ENCODE measurements at regions not wholly inside any gene's neighbourhood (a gene's known extent, or its start where the extent isn't known, plus 50 kb on each side); places are given as distances from the start of the nearest gene placed in this dataset.

- TF ChIP-seq, protein P1, sequence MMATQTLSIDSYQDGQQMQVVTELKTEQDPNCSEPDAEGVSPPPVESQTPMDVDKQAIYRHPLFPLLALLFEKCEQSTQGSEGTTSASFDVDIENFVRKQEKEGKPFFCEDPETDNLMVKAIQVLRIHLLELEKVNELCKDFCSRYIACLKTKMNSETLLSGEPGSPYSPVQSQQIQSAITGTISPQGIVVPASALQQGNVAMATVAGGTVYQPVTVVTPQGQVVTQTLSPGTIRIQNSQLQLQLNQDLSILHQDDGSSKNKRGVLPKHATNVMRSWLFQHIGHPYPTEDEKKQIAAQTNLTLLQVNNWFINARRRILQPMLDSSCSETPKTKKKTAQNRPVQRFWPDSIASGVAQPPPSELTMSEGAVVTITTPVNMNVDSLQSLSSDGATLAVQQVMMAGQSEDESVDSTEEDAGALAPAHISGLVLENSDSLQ (IDR thresholded peaks at IDR 0.05): peak; percentile 90
- no peak for TF ChIP-seq FOXM1 (IDR thresholded peaks at IDR 0.05; ENCODE audit: borderline replicate concordance)
- TF ChIP-seq FOXA1 (IDR thresholded peaks at IDR 0.05): no peak
- 0 out of 2 replicates have a peak, but pooled peaks have one; percentile 33 for TF ChIP-seq FOXK2 (IDR thresholded peaks at IDR 0.05)
- no peak for TF ChIP-seq HDGF (IDR thresholded peaks at IDR 0.05; ENCODE audit: borderline replicate concordance)
- TF ChIP-seq BHLHE40 (IDR thresholded peaks at IDR 0.05; ENCODE audit: borderline replicate concordance): peak; percentile 53; the same call in 1 of the 2 replicates
- peak; percentile 98 for TF ChIP-seq ZNF384 (IDR thresholded peaks at IDR 0.05)
- TF ChIP-seq NFRKB (IDR thresholded peaks at IDR 0.05): peak; percentile 67
- TF ChIP-seq CTBP1 (IDR thresholded peaks at IDR 0.05; ENCODE audit: borderline replicate concordance): peak; percentile 76; the same call in 1 of the 2 replicates
- TF ChIP-seq L3MBTL2 (conservative IDR thresholded peaks at IDR 0.05): no peak; the same call in none of the 2 replicates
- TF ChIP-seq SUZ12 (IDR thresholded peaks at IDR 0.05): peak; percentile 77
- peak; percentile 100 for TF ChIP-seq ELF4 (IDR thresholded peaks at IDR 0.05)
- TF ChIP-seq LEF1 (IDR thresholded peaks at IDR 0.05; ENCODE audit: borderline replicate concordance): no peak
- peak; percentile 71 for TF ChIP-seq ARNT (IDR thresholded peaks at IDR 0.05)
- peak; percentile 88 for TF ChIP-seq TARDBP (IDR thresholded peaks at IDR 0.05)
- TF ChIP-seq SP1 (IDR thresholded peaks at IDR 0.05): no peak
- ChIA-PET CTCF (interaction anchor here (0.7 kb wide), 1 partner anchor 159 kb away, joined by 4 read pairs; no protein-coding TSS in a partner anchor), POLR2A (interaction anchor here (0.7 to 2.1 kb wide), 19 partner anchors 8 to 708 kb away, joined by 3 to 14 read pairs (median 4); partner anchors contain the start of gene CHD1L)
- DNase-seq (ENCODE audit: extremely low spot score): peak; percentile 92
Measured at GRCh38 chr1:147084273-147085096, 87.8 kb downstream of the PRKAB2 start.

- ChIA-PET POLR2A (interaction anchor here (0.7 to 2.1 kb wide), 17 partner anchors 8 to 707 kb away, joined by 3 to 14 read pairs (median 4); partner anchors contain the start of gene CHD1L), CTCF (interaction anchor here (0.7 kb wide), 1 partner anchor 159 kb away, joined by 4 read pairs; no protein-coding TSS in a partner anchor)
- TF ChIP-seq CTBP1 (IDR thresholded peaks at IDR 0.05; ENCODE audit: borderline replicate concordance): no peak
- no peak for TF ChIP-seq LEF1 (IDR thresholded peaks at IDR 0.05; ENCODE audit: borderline replicate concordance)
- no peak for TF ChIP-seq BHLHE40 (IDR thresholded peaks at IDR 0.05; ENCODE audit: borderline replicate concordance)
- DNase-seq (ENCODE audit: extremely low spot score): no peak
Measured at GRCh38 chr1:147083919-147084272, 88.4 kb downstream of the PRKAB2 start.

DNA sequence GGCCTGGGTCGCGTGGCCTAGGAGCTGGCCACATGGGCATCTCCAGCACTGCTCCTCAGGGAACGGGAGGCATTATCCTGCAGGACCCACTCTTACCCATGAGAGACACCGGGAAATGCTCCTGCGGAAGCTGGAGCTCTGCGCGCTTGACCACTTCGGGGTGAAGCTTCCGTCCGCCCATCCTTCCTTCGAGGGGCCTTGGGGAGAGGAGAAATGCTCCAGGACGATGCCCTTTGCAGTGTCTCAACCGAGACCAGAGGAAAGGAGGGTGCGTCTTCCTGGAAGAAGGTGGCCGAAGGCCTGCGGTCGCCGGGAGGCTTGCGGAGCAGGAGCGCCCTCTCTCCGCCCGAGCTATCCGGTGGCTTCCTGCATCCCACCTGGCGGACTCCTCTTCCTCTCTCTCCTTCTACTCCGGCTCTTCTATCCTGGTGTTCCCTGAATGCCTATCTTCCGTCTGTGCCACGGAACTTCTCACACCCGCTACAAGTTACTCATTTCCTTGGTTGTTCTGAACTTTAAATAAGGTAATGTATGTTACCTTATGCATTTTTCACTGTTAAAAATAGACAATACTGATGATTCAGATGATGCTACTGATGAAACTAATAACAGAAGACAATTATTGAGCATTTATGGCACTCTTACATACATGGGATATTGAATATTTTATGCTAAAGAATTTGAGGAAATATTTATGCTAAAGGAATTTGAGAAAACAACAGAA is 91.4 kb downstream of the PRKAB2 start:
- CTCF ChIA-PET: no interaction called here
- POLR2A ChIA-PET: no interaction called here
- no peak for DNase-seq (ENCODE audit: extremely low spot score)
- TF ChIP-seq FOXK2 (IDR thresholded peaks at IDR 0.05) (no peak), LEF1 (IDR thresholded peaks at IDR 0.05; ENCODE audit: borderline replicate concordance) (no peak), ELF4 (IDR thresholded peaks at IDR 0.05) (no peak), FOXA1 (IDR thresholded peaks at IDR 0.05) (no peak), BHLHE40 (IDR thresholded peaks at IDR 0.05; ENCODE audit: borderline replicate concordance) (no peak), L3MBTL2 (conservative IDR thresholded peaks at IDR 0.05) (no peak), SP1 (IDR thresholded peaks at IDR 0.05) (no peak), HDGF (IDR thresholded peaks at IDR 0.05; ENCODE audit: borderline replicate concordance) (no peak), ZNF384 (IDR thresholded peaks at IDR 0.05) (no peak), SUZ12 (IDR thresholded peaks at IDR 0.05) (no peak), CTBP1 (IDR thresholded peaks at IDR 0.05; ENCODE audit: borderline replicate concordance) (no peak), ARNT (IDR thresholded peaks at IDR 0.05) (no peak), TARDBP (IDR thresholded peaks at IDR 0.05) (no peak), NFRKB (IDR thresholded peaks at IDR 0.05) (no peak), FOXM1 (IDR thresholded peaks at IDR 0.05; ENCODE audit: borderline replicate concordance) (no peak)
- TF ChIP-seq, protein P1 (IDR thresholded peaks at IDR 0.05): no peak

GRCh38 chr1:147080006-147080661 is 92.1 kb downstream of the PRKAB2 start:
- ChIA-PET CTCF (no interaction called here), POLR2A (no interaction called here)
- TF ChIP-seq SUZ12 (IDR thresholded peaks at IDR 0.05): no peak
- TF ChIP-seq LEF1 (IDR thresholded peaks at IDR 0.05; ENCODE audit: borderline replicate concordance): no peak
- no peak for TF ChIP-seq L3MBTL2 (conservative IDR thresholded peaks at IDR 0.05)
- TF ChIP-seq ARNT (IDR thresholded peaks at IDR 0.05): no peak
- no peak for TF ChIP-seq SP1 (IDR thresholded peaks at IDR 0.05)
- no peak for TF ChIP-seq FOXK2 (IDR thresholded peaks at IDR 0.05)
- TF ChIP-seq, protein P1 (IDR thresholded peaks at IDR 0.05): no peak
- no peak for TF ChIP-seq ZNF384 (IDR thresholded peaks at IDR 0.05)
- TF ChIP-seq FOXM1 (IDR thresholded peaks at IDR 0.05; ENCODE audit: borderline replicate concordance): no peak
- TF ChIP-seq FOXA1 (IDR thresholded peaks at IDR 0.05): no peak
- TF ChIP-seq CTBP1 (IDR thresholded peaks at IDR 0.05; ENCODE audit: borderline replicate concordance): no peak
- TF ChIP-seq NFRKB (IDR thresholded peaks at IDR 0.05): no peak
- TF ChIP-seq ELF4 (IDR thresholded peaks at IDR 0.05): no peak
- no peak for DNase-seq (ENCODE audit: extremely low spot score)

- no peak for TF ChIP-seq BHLHE40 (IDR thresholded peaks at IDR 0.05; ENCODE audit: borderline replicate concordance)
- no peak for TF ChIP-seq ELF4 (IDR thresholded peaks at IDR 0.05)
- TF ChIP-seq CTBP1 (IDR thresholded peaks at IDR 0.05; ENCODE audit: borderline replicate concordance): no peak
- POLR2A ChIA-PET: no interaction called here
- CTCF ChIA-PET: no interaction called here
- no peak for DNase-seq (ENCODE audit: extremely low spot score)
Measured at GRCh38 chr1:147079400-147080005, 92.8 kb downstream of the PRKAB2 start.
